Caco-2 (cell line): ENCODE measurements at regions not wholly inside any gene's neighbourhood (a gene's known extent, or its start where the extent isn't known, plus 50 kb on each side); places are given as distances from the start of the nearest gene placed in this dataset.

ENCODE experiments used
- BruUV-seq: library from RNA; stranded (reverse); fragments of 400-500 nt; replicated peaks from 2 replicates; lab custom pipeline; 2021; lab: Mats Ljungman, UMichigan
- CTCF ChIA-PET: fragments of 300-600 bp; sonication (Branson Sonifier 250); formaldehyde crosslinking; loops from one replicate; lab custom pipeline; 2022; ENCODE audit warnings: antibody characterized with exemption; lab: Charles Lee
- POLR2A ChIA-PET: fragments of 300-600 bp; sonication (Branson Sonifier 250); formaldehyde crosslinking; loops from one replicate; lab custom pipeline; 2022; ENCODE audit warnings: antibody characterized with exemption; lab: Charles Lee
- DNase-seq, 2 experiments: peaks; one replicate each; pipeline versions ENCODE4 v3.0.0 to v3.0.0-alpha.2; 2020 to 2022
- H3K27me3 ChIP-seq: replicated peaks from 2 replicates; pipeline ENCODE4 v1.6.0; 2011; ENCODE audit warnings: low read length; ENCODE audit not compliant: control insufficient read depth, insufficient read depth
- H3K36me3 ChIP-seq: 2 replicates; pipeline ENCODE4 v1.5.1; 2011; ENCODE audit warnings: low read length; ENCODE audit not compliant: control insufficient read depth, insufficient read depth
- H3K4me1 ChIP-seq: fragments of 250-450 bp; sonication (Bioruptor Pico); 2 replicates; pipeline ENCODE4 v1.5.1; 2020; ENCODE audit warnings: mild to moderate bottlenecking
- H3K4me3 ChIP-seq: 2 replicates; pipeline ENCODE4 v1.5.1; 2011; ENCODE audit warnings: low read depth, mild to moderate bottlenecking, control low read depth, low read length
- H3K9me3 ChIP-seq: fragments of 250-450 bp; sonication (Bioruptor Pico); 2 replicates; pipeline ENCODE4 v1.5.1; 2020; ENCODE audit warnings: mild to moderate bottlenecking, moderate library complexity
- H3K27ac Mint-ChIP-seq: one replicate; pipeline ENCODE4 v1.8.0; 2022; ENCODE audit warnings: mixed read lengths; ENCODE audit not compliant: unreplicated experiment
- H3K27me3 Mint-ChIP-seq: one replicate; pipeline ENCODE4 v1.8.0; 2022; ENCODE audit warnings: mixed read lengths; ENCODE audit not compliant: insufficient read depth, unreplicated experiment
- H3K36me3 Mint-ChIP-seq: one replicate; pipeline ENCODE4 v1.8.0; 2022; ENCODE audit warnings: mild to moderate bottlenecking, mixed read lengths; ENCODE audit not compliant: insufficient read depth, unreplicated experiment
- H3K4me1 Mint-ChIP-seq: one replicate; pipeline ENCODE4 v1.8.0; 2022; ENCODE audit warnings: low read depth, mixed read lengths; ENCODE audit not compliant: unreplicated experiment
- H3K4me3 Mint-ChIP-seq: one replicate; pipeline ENCODE4 v1.8.0; 2022; ENCODE audit warnings: mild to moderate bottlenecking, moderate library complexity, mixed read lengths; ENCODE audit not compliant: unreplicated experiment
- H3K9me3 Mint-ChIP-seq: one replicate; pipeline ENCODE4 v1.8.0; 2022; ENCODE audit warnings: mixed read lengths; ENCODE audit not compliant: unreplicated experiment
- intact Hi-C: fragments of 100-400 bp; cut with micrococcal nuclease; formaldehyde crosslinking; loops from one replicate; pipeline ENCODE4 v1.10.0; 2022; ENCODE audit not compliant: unreplicated experiment
- TF ChIP-seq, protein P1 (sequence below), 2 experiments: fragments of 200-600 bp in 1 of 2; IDR thresholded peaks; 1 replicate in 1 of 2; 2 replicates in 1 of 2; pipeline versions ENCODE4 v1.5.1 to v1.8.0; 2011 to 2022; ENCODE audit warnings: antibody characterized with exemption in 1 of 2, control low read depth in 1 of 2, inconsistent platforms in 1 of 2, low read depth in 1 of 2, low read length in 1 of 2, mild to moderate bottlenecking in 1 of 2, moderate library complexity in 1 of 2; ENCODE audit not compliant: insufficient read depth in 1 of 2, severe bottlenecking in 1 of 2, unreplicated experiment in 1 of 2

GRCh38 chr4:138758876-138759553 lies 256.6 kb upstream of the NOCT start:
- Histone ChIP-seq H3K9me3 (no peaks in the 10 kb centered on the region), H3K4me1 (peaks cover 26% of the 10 kb centered on the region), H3K4me3 (no peak overlapping the region), H3K27me3 (no peaks in the 10 kb centered on the region), H3K36me3 (no peaks in the 10 kb centered on the region)
- no peak for DNase-seq
- Mint-ChIP-seq H3K4me3 (no peak overlapping the region), H3K4me1 (peaks cover 18% of the 10 kb centered on the region), H3K9me3 (no peaks in the 10 kb centered on the region), H3K27ac (no peak overlapping the region), H3K36me3 (no peaks in the 10 kb centered on the region), H3K27me3 (no peaks in the 10 kb centered on the region)
- CTCF ChIA-PET, result no interaction called here
- POLR2A ChIA-PET, result no interaction called here
- no TSS peak for BruUV-seq
- TF ChIP-seq, protein P1, sequence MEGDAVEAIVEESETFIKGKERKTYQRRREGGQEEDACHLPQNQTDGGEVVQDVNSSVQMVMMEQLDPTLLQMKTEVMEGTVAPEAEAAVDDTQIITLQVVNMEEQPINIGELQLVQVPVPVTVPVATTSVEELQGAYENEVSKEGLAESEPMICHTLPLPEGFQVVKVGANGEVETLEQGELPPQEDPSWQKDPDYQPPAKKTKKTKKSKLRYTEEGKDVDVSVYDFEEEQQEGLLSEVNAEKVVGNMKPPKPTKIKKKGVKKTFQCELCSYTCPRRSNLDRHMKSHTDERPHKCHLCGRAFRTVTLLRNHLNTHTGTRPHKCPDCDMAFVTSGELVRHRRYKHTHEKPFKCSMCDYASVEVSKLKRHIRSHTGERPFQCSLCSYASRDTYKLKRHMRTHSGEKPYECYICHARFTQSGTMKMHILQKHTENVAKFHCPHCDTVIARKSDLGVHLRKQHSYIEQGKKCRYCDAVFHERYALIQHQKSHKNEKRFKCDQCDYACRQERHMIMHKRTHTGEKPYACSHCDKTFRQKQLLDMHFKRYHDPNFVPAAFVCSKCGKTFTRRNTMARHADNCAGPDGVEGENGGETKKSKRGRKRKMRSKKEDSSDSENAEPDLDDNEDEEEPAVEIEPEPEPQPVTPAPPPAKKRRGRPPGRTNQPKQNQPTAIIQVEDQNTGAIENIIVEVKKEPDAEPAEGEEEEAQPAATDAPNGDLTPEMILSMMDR (IDR thresholded peaks at IDR 0.05; ENCODE audit: insufficient read depth in 1 of 2, low read depth in 1 of 2, low read length in 1 of 2, severe bottlenecking in 1 of 2, unreplicated experiment in 1 of 2), result no peak
- intact Hi-C loops, result no loop called here

DNA sequence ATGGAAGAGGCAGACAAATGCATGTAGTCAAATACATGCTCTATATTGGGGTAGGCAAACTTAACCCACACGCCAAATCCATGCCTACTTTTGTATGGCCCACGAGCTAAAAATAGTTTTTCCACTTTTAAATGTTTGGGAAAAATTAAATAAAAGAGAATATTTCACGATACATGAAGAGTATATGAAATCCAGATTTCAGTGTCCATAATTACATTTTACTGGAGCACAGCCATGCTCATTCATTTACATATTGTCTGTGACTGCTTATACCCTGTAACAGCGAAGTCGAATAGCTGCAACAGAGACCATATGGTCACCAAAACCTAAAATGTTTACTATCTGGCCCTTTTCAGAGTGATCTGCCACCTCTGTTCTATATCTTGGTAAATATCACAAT lies 257.4 kb upstream of the NOCT start:
- Histone ChIP-seq H3K27me3 (no peaks in the 10 kb centered on the region), H3K36me3 (no peaks in the 10 kb centered on the region), H3K9me3 (peaks cover 1% of the 10 kb centered on the region), H3K4me1 (peaks cover 26% of the 10 kb centered on the region), H3K4me3 (no peak overlapping the region)
- Mint-ChIP-seq H3K27ac (no peak overlapping the region), H3K4me1 (peaks cover 18% of the 10 kb centered on the region), H3K4me3 (no peak overlapping the region), H3K27me3 (no peaks in the 10 kb centered on the region), H3K9me3 (peaks cover 8% of the 10 kb centered on the region), H3K36me3 (no peaks in the 10 kb centered on the region)
- no TSS peak for BruUV-seq
- TF ChIP-seq, protein P1 (IDR thresholded peaks at IDR 0.05; ENCODE audit: insufficient read depth in 1 of 2, low read depth in 1 of 2, low read length in 1 of 2, severe bottlenecking in 1 of 2, unreplicated experiment in 1 of 2), result no peak
- POLR2A ChIA-PET, result no interaction called here
- no peak for DNase-seq
- CTCF ChIA-PET, result no interaction called here
- intact Hi-C loops, result no loop called here

GRCh38 chr4:138757432-138757831 lies 258.1 kb upstream of the NOCT start:
- no TSS peak for BruUV-seq
- peaks cover 26% of the 10 kb centered on the region for H3K4me1 ChIP-seq
- DNase-seq, result no peak
- no peak overlapping the region for H3K4me3 ChIP-seq
- ChIA-PET CTCF (no interaction called here), POLR2A (no interaction called here)
- H3K4me1 Mint-ChIP-seq, result peaks cover 18% of the 10 kb centered on the region
- intact Hi-C loops, result loop anchor here (2.0 kb wide), 1 partner anchor 113 kb away; no protein-coding TSS in a partner anchor
- H3K27me3 Mint-ChIP-seq, result no peaks in the 10 kb centered on the region
- no peaks in the 10 kb centered on the region for H3K36me3 Mint-ChIP-seq
- no peaks in the 10 kb centered on the region for H3K27me3 ChIP-seq
- TF ChIP-seq, protein P1 (IDR thresholded peaks at IDR 0.05; ENCODE audit: insufficient read depth in 1 of 2, low read depth in 1 of 2, low read length in 1 of 2, severe bottlenecking in 1 of 2, unreplicated experiment in 1 of 2), result no peak
- H3K36me3 ChIP-seq, result no peaks in the 10 kb centered on the region
- H3K9me3 ChIP-seq, result peaks cover 5% of the 10 kb centered on the region
- H3K9me3 Mint-ChIP-seq, result peaks cover 15% of the 10 kb centered on the region
- H3K27ac Mint-ChIP-seq, result no peak overlapping the region
- no peak overlapping the region for H3K4me3 Mint-ChIP-seq
